ENCODE measurements at regions not wholly inside any gene's neighbourhood (a gene's known extent, or its start where the extent isn't known, plus 50 kb on each side); places are given as distances from the start of the nearest gene placed in this dataset.

DNA sequence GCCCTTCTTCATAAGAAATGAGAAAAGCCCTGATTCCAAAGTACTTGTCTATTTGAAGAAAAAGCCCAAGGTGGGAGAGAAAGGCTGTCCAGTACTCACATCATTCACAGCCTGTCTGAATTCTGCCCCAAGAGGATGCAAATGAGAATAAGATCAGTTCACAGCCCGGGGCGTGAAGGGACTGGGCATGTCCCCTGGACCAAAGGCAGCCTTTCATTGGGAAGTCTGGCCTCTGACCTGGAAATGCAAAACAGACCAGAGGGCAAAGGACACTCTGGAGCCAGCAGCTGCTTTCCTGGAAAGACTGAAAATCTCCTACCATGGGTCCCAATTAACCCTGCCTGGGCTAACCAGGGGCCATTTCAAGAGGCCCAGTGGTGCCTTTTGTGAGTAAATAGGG lies 191.2 kb upstream of the PELI2 start:
- Histone ChIP-seq H3K4me3 (ENCODE audit: low read depth in 1 of 2, low read length in 2 of 2) (no peak overlapping the region), H3K27ac (ENCODE audit: low read length) (no peak overlapping the region), H3K4me1 (ENCODE audit: insufficient read depth, low read length) (no peaks in the 10 kb centered on the region), H3K36me3 (ENCODE audit: insufficient read depth, low read length) (no peaks in the 10 kb centered on the region), H3K79me2 (ENCODE audit: insufficient read depth, low read length) (no peaks in the 10 kb centered on the region), H3K4me2 (ENCODE audit: insufficient read depth, low read length) (no peak overlapping the region), H2AFZ (ENCODE audit: low read depth, low read length) (no peak overlapping the region), H3K9me3 (ENCODE audit: insufficient read depth, low read length, severe bottlenecking) (no peaks in the 10 kb centered on the region), H4K20me1 (ENCODE audit: insufficient read depth, low read length) (no peaks in the 10 kb centered on the region), H3K9ac (ENCODE audit: low read depth, low read length) (no peak overlapping the region), H3K27me3 (ENCODE audit: insufficient read depth, low read length, poor library complexity) (no peaks in the 10 kb centered on the region)
- ATAC-seq (ENCODE audit: insufficient read depth, low read depth) (no peak), DNase-seq (no peak)
- no peak for TF ChIP-seq CTCF (IDR thresholded peaks at IDR 0.05; ENCODE audit: borderline replicate concordance, extremely low read depth, low read length, poor library complexity, severe bottlenecking)
- TF ChIP-seq EZH2 (IDR thresholded peaks at IDR 0.05; ENCODE audit: borderline replicate concordance, low read depth, low read length, severe bottlenecking) = no peak

DNA sequence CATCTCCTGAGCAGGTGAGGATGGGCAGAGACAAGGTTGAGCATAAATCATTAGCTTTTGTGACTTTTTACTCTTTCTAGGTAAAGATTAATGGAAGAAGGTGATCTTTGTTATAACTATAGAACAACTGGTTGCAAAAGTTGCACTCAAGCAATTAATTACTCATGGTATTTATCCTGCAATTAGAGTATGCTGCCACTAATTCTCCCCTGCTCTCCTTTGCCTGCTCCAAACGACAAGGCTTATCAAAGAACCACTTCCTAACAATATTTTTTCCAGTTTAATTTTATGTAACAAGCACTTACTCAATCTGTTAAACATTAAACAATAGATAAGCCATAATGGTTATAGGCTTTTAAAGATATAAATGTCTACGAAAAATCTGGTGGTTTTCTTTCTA lies 189.9 kb upstream of the PELI2 start:
- no peak for ATAC-seq (ENCODE audit: insufficient read depth, low read depth)
- H3K4me3 ChIP-seq (ENCODE audit: low read depth in 1 of 2, low read length in 2 of 2) = no peak overlapping the region

DNA sequence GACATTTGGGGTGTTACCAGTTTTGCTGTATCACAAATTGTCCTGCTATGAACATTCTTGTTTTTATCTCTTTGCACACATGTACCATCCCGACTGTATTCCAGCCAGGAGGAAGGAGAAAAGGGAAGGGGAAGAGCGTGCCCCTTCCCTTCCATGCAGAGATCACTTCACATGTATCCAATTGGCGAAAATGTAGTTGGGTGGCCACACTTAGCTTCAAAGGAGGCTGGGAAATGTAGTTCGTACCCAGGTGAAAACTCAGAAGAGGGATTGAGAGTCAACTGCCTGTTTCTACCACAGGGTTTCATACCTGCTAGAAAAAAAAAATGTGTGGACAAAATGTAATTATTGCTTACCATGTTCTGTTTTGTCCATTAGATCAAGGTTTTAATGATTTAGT lies 189.1 kb upstream of the PELI2 start:
- Histone ChIP-seq H3K36me3 (ENCODE audit: insufficient read depth, low read length) (no peaks in the 10 kb centered on the region), H3K4me3 (ENCODE audit: low read depth in 1 of 2, low read length in 2 of 2) (no peak overlapping the region), H4K20me1 (ENCODE audit: insufficient read depth, low read length) (no peaks in the 10 kb centered on the region), H3K79me2 (ENCODE audit: insufficient read depth, low read length) (no peaks in the 10 kb centered on the region), H3K4me2 (ENCODE audit: insufficient read depth, low read length) (no peak overlapping the region), H3K9me3 (ENCODE audit: insufficient read depth, low read length, severe bottlenecking) (peaks cover 6% of the 10 kb centered on the region), H3K9ac (ENCODE audit: low read depth, low read length) (no peak overlapping the region), H3K4me1 (ENCODE audit: insufficient read depth, low read length) (no peaks in the 10 kb centered on the region), H2AFZ (ENCODE audit: low read depth, low read length) (no peak overlapping the region), H3K27me3 (ENCODE audit: insufficient read depth, low read length, poor library complexity) (no peaks in the 10 kb centered on the region), H3K27ac (ENCODE audit: low read length) (no peak overlapping the region)
- TF ChIP-seq EZH2 (IDR thresholded peaks at IDR 0.05; ENCODE audit: borderline replicate concordance, low read depth, low read length, severe bottlenecking) (no peak), CTCF (IDR thresholded peaks at IDR 0.05; ENCODE audit: borderline replicate concordance, extremely low read depth, low read length, poor library complexity, severe bottlenecking) (no peak)
- DNase-seq (no peak), ATAC-seq (ENCODE audit: insufficient read depth, low read depth) (no peak)

More for the DNA sequence above, 189.9 kb upstream of the PELI2 start:
- Histone ChIP-seq H3K9ac (ENCODE audit: low read depth, low read length) (no peak overlapping the region), H3K9me3 (ENCODE audit: insufficient read depth, low read length, severe bottlenecking) (peaks cover under 1% of the 10 kb centered on the region), H3K79me2 (ENCODE audit: insufficient read depth, low read length) (no peaks in the 10 kb centered on the region), H3K27ac (ENCODE audit: low read length) (no peak overlapping the region), H3K4me1 (ENCODE audit: insufficient read depth, low read length) (no peaks in the 10 kb centered on the region), H3K4me2 (ENCODE audit: insufficient read depth, low read length) (no peak overlapping the region), H4K20me1 (ENCODE audit: insufficient read depth, low read length) (no peaks in the 10 kb centered on the region), H3K27me3 (ENCODE audit: insufficient read depth, low read length, poor library complexity) (no peaks in the 10 kb centered on the region), H2AFZ (ENCODE audit: low read depth, low read length) (no peak overlapping the region), H3K36me3 (ENCODE audit: insufficient read depth, low read length) (no peaks in the 10 kb centered on the region)
- no peak for TF ChIP-seq CTCF (IDR thresholded peaks at IDR 0.05; ENCODE audit: borderline replicate concordance, extremely low read depth, low read length, poor library complexity, severe bottlenecking)
- TF ChIP-seq EZH2 (IDR thresholded peaks at IDR 0.05; ENCODE audit: borderline replicate concordance, low read depth, low read length, severe bottlenecking) = no peak
- DNase-seq = no peak

All from DND-41 (cell line).